Gastrocnemius medialis (tissue), 4 donors: ENCODE measurements at regions not wholly inside any gene's neighbourhood (a gene's known extent, or its start where the extent isn't known, plus 50 kb on each side); places are given as distances from the start of the nearest gene placed in this dataset.

ENCODE experiments used
- POLR2A ChIP-seq, 2 donors: fragments of 450-650 bp; IDR thresholded peaks; one replicate each; pipeline ENCODE4 v1.6.1; 2017; ENCODE audit warnings: antibody characterized with exemption in 2 of 2, mild to moderate bottlenecking in 2 of 2, moderate library complexity in 2 of 2
- TF ChIP-seq, protein P1 (sequence below), 5 experiments: fragments of 450-650 bp in 3 of 5; fragments of 200-600 bp in 2 of 5; sonication (generic) in 2 of 5; IDR thresholded peaks in 4 of 5; conservative IDR thresholded peaks in 1 of 5; 1 replicate in 4 of 5; 2 replicates in 1 of 5; pipeline ENCODE4 v1.5.1; 2016 to 2019; ENCODE audit warnings: antibody characterized with exemption in 5 of 5, mild to moderate bottlenecking in 3 of 5, moderate library complexity in 3 of 5

DNA sequence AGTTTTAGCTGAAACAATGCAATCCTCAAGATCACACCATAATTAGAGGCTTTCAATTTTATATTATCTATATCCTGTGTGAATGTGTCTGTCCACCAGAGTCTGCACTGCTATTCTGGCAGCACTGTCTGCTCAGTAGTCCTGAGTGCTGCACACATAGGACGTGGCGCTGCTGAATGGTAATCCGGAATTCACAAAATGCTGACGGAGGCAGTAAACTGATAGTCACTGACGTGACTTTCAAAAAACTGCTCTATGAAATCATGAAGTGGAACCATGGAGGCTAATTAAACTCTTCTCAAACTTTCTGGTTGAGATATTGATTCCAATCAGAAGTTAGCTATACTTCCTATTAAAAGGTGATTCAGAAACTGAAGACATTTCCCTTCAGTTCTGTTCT is 190.8 kb upstream of the NOX3 start:
- TF ChIP-seq, protein P1, sequence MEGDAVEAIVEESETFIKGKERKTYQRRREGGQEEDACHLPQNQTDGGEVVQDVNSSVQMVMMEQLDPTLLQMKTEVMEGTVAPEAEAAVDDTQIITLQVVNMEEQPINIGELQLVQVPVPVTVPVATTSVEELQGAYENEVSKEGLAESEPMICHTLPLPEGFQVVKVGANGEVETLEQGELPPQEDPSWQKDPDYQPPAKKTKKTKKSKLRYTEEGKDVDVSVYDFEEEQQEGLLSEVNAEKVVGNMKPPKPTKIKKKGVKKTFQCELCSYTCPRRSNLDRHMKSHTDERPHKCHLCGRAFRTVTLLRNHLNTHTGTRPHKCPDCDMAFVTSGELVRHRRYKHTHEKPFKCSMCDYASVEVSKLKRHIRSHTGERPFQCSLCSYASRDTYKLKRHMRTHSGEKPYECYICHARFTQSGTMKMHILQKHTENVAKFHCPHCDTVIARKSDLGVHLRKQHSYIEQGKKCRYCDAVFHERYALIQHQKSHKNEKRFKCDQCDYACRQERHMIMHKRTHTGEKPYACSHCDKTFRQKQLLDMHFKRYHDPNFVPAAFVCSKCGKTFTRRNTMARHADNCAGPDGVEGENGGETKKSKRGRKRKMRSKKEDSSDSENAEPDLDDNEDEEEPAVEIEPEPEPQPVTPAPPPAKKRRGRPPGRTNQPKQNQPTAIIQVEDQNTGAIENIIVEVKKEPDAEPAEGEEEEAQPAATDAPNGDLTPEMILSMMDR (IDR thresholded peaks at IDR 0.05 in 4 of 5, conservative IDR thresholded peaks at IDR 0.05 in 1 of 5) = no peak
- TF ChIP-seq POLR2A (IDR thresholded peaks at IDR 0.05) = no peak
